Endothelial cell of umbilical vein (primary cell): ENCODE measurements at regions not wholly inside any gene's neighbourhood (a gene's known extent, or its start where the extent isn't known, plus 50 kb on each side); places are given as distances from the start of the nearest gene placed in this dataset.
"Not testable (repeated sequence)": the region's sequence is repeated elsewhere in the genome, so short reads cannot be mapped to it uniquely, and the experiment has no call there.

ENCODE experiments used
- BruUV-seq: library from RNA; stranded (reverse); fragments of 400-500 nt; replicated peaks from 2 replicates; lab custom pipeline; 2021; lab: Mats Ljungman, UMichigan
- CTCF ChIA-PET: fragments of 300-600, 350-600 bp; sonication (Branson Sonifier 250); formaldehyde crosslinking; loops from one replicate; lab custom pipeline; 2021; ENCODE audit warnings: antibody characterized with exemption, inconsistent platforms; lab: Charles Lee
- POLR2A ChIA-PET: fragments of 300-600, 350-600 bp; sonication (Branson Sonifier 250); formaldehyde crosslinking; loops from one replicate; lab custom pipeline; 2021; ENCODE audit warnings: antibody characterized with exemption, inconsistent platforms; lab: Charles Lee
- DNase-seq: peaks from one replicate; pipeline ENCODE4 v3.0.0-alpha.2; 2011; ENCODE audit warnings: low read depth, low spot score
- FAIRE-seq: peaks from 2 replicates; lab custom pipeline; 2011; peaks lifted over from hg19 to GRCh38; lab: Jason Lieb, UNC
- H2AFZ ChIP-seq: 2 replicates; pipeline ENCODE4 v1.6.0; 2012; ENCODE audit warnings: low read depth, low read length, control low read depth, inconsistent platforms
- H3K27ac ChIP-seq: 2 replicates; pipeline ENCODE4 v1.5.1; 2011; ENCODE audit warnings: low read depth, mild to moderate bottlenecking, control low read depth, low read length, moderate library complexity; ENCODE audit not compliant: insufficient read depth
- H3K27me3 ChIP-seq, 2 experiments: 2 replicates each; pipeline versions ENCODE4 v1.6.0 to v1.6.1; 2011; ENCODE audit warnings: low read length in 2 of 2, mixed read lengths in 1 of 2; ENCODE audit not compliant: control insufficient read depth in 2 of 2, insufficient read depth in 2 of 2
- H3K36me3 ChIP-seq, 2 experiments: 2 replicates in 1 of 2; 3 replicates in 1 of 2; pipeline ENCODE4 v1.5.1; 2011; ENCODE audit warnings: low read length in 2 of 2, mild to moderate bottlenecking in 1 of 2, moderate library complexity in 1 of 2; ENCODE audit not compliant: control insufficient read depth in 2 of 2, insufficient read depth in 2 of 2; ENCODE audit errors: extremely low read depth in 1 of 2
- H3K4me1 ChIP-seq: 3 replicates; pipeline ENCODE4 v1.5.1; 2011; ENCODE audit warnings: mild to moderate bottlenecking, low read length; ENCODE audit not compliant: control insufficient read depth, insufficient read depth; ENCODE audit errors: extremely low read depth
- H3K4me2 ChIP-seq: 2 replicates; pipeline ENCODE4 v1.6.1; 2011; ENCODE audit warnings: low read length, control low read depth, mixed read lengths; ENCODE audit not compliant: insufficient read depth
- H3K4me3 ChIP-seq, 3 experiments: fragments of 200-600 bp in 1 of 3; sonication (generic), shearing (Covaris generic) in 1 of 3; replicated peaks in 1 of 3; 2 replicates each; pipeline ENCODE4 v1.5.1; 2011 to 2016; ENCODE audit warnings: control low read depth in 3 of 3, low read length in 3 of 3, mild to moderate bottlenecking in 2 of 3, inconsistent platforms in 1 of 3, low read depth in 1 of 3, moderate library complexity in 1 of 3; ENCODE audit not compliant: insufficient read depth in 1 of 3
- H3K79me2 ChIP-seq: 2 replicates; pipeline ENCODE4 v1.6.0; 2012; ENCODE audit warnings: low read length, inconsistent platforms; ENCODE audit not compliant: control insufficient read depth, insufficient read depth
- H3K9ac ChIP-seq: replicated peaks from 2 replicates; pipeline ENCODE3; 2011; ENCODE audit warnings: low read length, control low read depth; ENCODE audit not compliant: insufficient read depth; ENCODE audit errors: extremely low read depth
- H3K9me1 ChIP-seq: replicated peaks from 3 replicates; pipeline ENCODE4 v1.6.0; 2011; ENCODE audit warnings: mild to moderate bottlenecking, low read length; ENCODE audit not compliant: control insufficient read depth, insufficient read depth; ENCODE audit errors: extremely low read depth
- H3K9me3 ChIP-seq: replicated peaks from 2 replicates; pipeline ENCODE4 v1.5.1; 2012; ENCODE audit warnings: low read length, inconsistent platforms; ENCODE audit not compliant: control insufficient read depth, insufficient read depth
- H4K20me1 ChIP-seq: replicated peaks from 2 replicates; pipeline ENCODE3; 2011; ENCODE audit warnings: mild to moderate bottlenecking, low read length; ENCODE audit not compliant: control insufficient read depth, insufficient read depth; ENCODE audit errors: extremely low read depth
- dilution Hi-C: fragments of 300-500 bp; cut with MboI; formaldehyde crosslinking; loops from one replicate; pipeline ENCODE4 v1.15.0; 2019; ENCODE audit warnings: low sequenced_read_pairs; ENCODE audit not compliant: extremely low pct_ligation_motif_present
- intact Hi-C: fragments of 100-400 bp; cut with micrococcal nuclease; formaldehyde crosslinking; loops from one replicate; pipeline ENCODE4 v1.10.0; 2022

GRCh38 chr16:31581065-31581464 lies 53.4 kb downstream of the AHSP start:
- DNase-seq, H4K20me1 ChIP-seq, POLR2A ChIA-PET, CTCF ChIA-PET, H3K79me2 ChIP-seq, H3K9ac ChIP-seq, H3K9me1 ChIP-seq, H3K4me3 ChIP-seq, intact Hi-C loops, H3K9me3 ChIP-seq, H3K4me2 ChIP-seq, H3K4me1 ChIP-seq, dilution Hi-C loops, FAIRE-seq, H3K27me3 ChIP-seq, BruUV-seq, H3K27ac ChIP-seq, H3K36me3 ChIP-seq, H2AFZ ChIP-seq: not testable (repeated sequence)

- H3K4me3 ChIP-seq, POLR2A ChIA-PET, H3K9me1 ChIP-seq, H4K20me1 ChIP-seq, H3K79me2 ChIP-seq, H3K9ac ChIP-seq, H3K4me2 ChIP-seq, H3K27ac ChIP-seq, H2AFZ ChIP-seq, CTCF ChIA-PET, DNase-seq, BruUV-seq, H3K36me3 ChIP-seq, H3K27me3 ChIP-seq, FAIRE-seq, H3K4me1 ChIP-seq, dilution Hi-C loops, H3K9me3 ChIP-seq, intact Hi-C loops: not testable (repeated sequence)
Observed at GRCh38 chr16:31601737-31602384, 74.2 kb downstream of the AHSP start.
